Thoracic aorta (tissue), 2 donors: ENCODE measurements at regions not wholly inside any gene's neighbourhood (a gene's known extent, or its start where the extent isn't known, plus 50 kb on each side); places are given as distances from the start of the nearest gene placed in this dataset.

Experiments
- ATAC-seq: fragments of 150-250 bp; one replicate; pipeline ENCODE4 v1.8.0; 2017; ENCODE audit warnings: low read depth; ENCODE audit not compliant: insufficient number of reproducible peaks, low FRiP score
- DNase-seq: peaks from one replicate; pipeline ENCODE4 v3.0.0-alpha.2; 2020; ENCODE audit warnings: low spot score
- H3K27ac ChIP-seq, 2 donors: fragments of 200-600 bp; sonication (generic); 1 replicate in 1 of 2; 2 replicates in 1 of 2; pipeline ENCODE4 v1.5.1; 2016; ENCODE audit warnings: mild to moderate bottlenecking in 2 of 2, moderate library complexity in 2 of 2
- H3K27me3 ChIP-seq: fragments of 200-600 bp; sonication (generic); replicated peaks from 2 replicates; pipeline ENCODE4 v1.6.0; 2016; ENCODE audit warnings: mild to moderate bottlenecking; ENCODE audit not compliant: insufficient read depth
- H3K36me3 ChIP-seq: fragments of 200-600 bp; sonication (generic); one replicate; pipeline ENCODE4 v1.5.1; 2016
- H3K4me1 ChIP-seq, 2 donors: fragments of 200-600 bp; sonication (generic); 1 replicate in 1 of 2; 2 replicates in 1 of 2; pipeline versions ENCODE4 v1.5.1 to v1.6.0; 2016; ENCODE audit warnings: low read depth in 2 of 2, mild to moderate bottlenecking in 1 of 2; ENCODE audit not compliant: control insufficient read depth in 1 of 2
- H3K4me3 ChIP-seq: fragments of 200-600 bp; sonication (generic); 2 replicates; pipeline ENCODE4 v1.5.1; 2016; ENCODE audit warnings: mild to moderate bottlenecking
- H3K9me3 ChIP-seq: fragments of 200-600 bp; sonication (generic); 2 replicates; pipeline ENCODE4 v1.5.1; 2016
- CTCF ChIP-seq: fragments of 200-600 bp; sonication (generic); IDR thresholded peaks from one replicate; pipeline ENCODE4 v1.5.1; 2019; ENCODE audit warnings: antibody characterized with exemption

DNA sequence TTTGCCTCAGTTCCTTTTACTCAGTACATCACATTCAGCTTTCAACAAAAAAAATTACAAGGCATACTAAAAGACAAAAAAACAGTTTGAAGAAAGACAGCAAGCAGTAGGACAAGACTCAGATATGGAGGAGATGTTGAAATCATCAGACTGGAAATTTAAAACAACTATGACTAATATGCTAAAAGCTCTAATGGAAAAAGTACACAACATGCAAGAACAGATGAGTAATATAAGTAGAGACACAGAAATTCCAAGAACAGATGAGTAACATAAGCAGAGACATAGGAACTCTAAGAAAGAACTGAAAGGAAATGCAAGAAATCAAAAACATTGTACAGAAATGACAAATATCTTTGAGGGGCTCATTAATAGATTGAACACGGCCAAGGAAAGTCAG lies 402.6 kb downstream of the NEBL start:
- Histone ChIP-seq H3K9me3 (no peaks in the 10 kb centered on the region), H3K27ac (no peak overlapping the region), H3K27me3 (no peaks in the 10 kb centered on the region), H3K4me3 (no peak overlapping the region), H3K36me3 (no peaks in the 10 kb centered on the region), H3K4me1 (no peaks in the 10 kb centered on the region)
- TF ChIP-seq CTCF: no peak
- ATAC-seq (no peak), DNase-seq (no peak)

DNA sequence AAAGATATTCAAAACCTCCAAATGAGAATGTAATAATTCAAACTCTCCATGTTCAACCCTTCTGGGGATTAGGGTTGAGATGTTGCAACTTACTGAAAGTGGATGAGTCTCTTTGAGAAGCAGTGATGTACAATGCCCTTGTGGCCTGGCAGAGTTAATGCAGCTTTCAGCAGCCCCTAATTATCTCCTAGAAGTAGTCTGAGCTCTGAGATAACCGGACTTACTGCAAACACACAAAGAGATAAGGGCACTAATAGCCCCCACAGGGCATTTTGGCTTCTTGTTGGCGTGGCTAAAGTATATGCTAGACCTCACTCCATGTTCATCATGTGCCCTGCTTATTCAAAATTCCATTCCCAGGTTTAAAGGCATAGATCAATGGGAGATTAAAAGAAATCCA lies 404.7 kb downstream of the NEBL start:
- no peak overlapping the region for H3K27ac ChIP-seq
- H3K36me3 ChIP-seq: no peaks in the 10 kb centered on the region
- H3K9me3 ChIP-seq: no peaks in the 10 kb centered on the region
- no peaks in the 10 kb centered on the region for H3K27me3 ChIP-seq
- H3K4me1 ChIP-seq: no peaks in the 10 kb centered on the region
- DNase-seq: no peak
- no peak overlapping the region for H3K4me3 ChIP-seq
- no peak for ATAC-seq
- TF ChIP-seq CTCF: no peak

- no peaks in the 10 kb centered on the region for H3K4me1 ChIP-seq
- no peak overlapping the region for H3K27ac ChIP-seq
- ATAC-seq: no peak
- no peak overlapping the region for H3K4me3 ChIP-seq
- no peaks in the 10 kb centered on the region for H3K36me3 ChIP-seq
- no peaks in the 10 kb centered on the region for H3K9me3 ChIP-seq
- TF ChIP-seq CTCF: no peak
- no peak for DNase-seq
- H3K27me3 ChIP-seq: no peaks in the 10 kb centered on the region
These were observed 407.1 kb downstream of the NEBL start for GRCh38 chr10:20489961-20490360.

DNA sequence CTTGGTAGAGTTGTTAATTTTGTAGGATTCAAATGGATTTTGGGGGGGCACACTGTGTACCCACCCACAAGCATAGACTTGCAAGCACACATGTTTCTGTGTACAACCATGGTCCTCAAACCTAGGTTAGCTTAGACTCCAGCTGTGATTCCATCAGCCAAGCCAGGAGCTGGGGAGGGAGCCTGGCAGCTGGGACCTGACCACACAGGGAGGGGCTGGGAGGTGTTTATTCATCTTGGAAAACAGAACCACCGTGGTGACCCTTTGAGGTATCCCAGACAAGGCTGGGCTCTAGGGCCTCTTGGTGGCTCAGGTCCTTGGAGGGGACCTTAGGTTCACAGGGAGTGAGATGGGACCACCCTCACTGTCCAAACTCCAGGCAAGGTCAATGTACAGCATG lies 410.3 kb downstream of the NEBL start:
- H3K27ac ChIP-seq: no peak overlapping the region
- no peaks in the 10 kb centered on the region for H3K4me1 ChIP-seq
- H3K27me3 ChIP-seq: no peaks in the 10 kb centered on the region
- DNase-seq (no peak), ATAC-seq (no peak)
- no peak for TF ChIP-seq CTCF
- H3K4me3 ChIP-seq: no peak overlapping the region
- H3K9me3 ChIP-seq: no peaks in the 10 kb centered on the region
- no peaks in the 10 kb centered on the region for H3K36me3 ChIP-seq

DNA sequence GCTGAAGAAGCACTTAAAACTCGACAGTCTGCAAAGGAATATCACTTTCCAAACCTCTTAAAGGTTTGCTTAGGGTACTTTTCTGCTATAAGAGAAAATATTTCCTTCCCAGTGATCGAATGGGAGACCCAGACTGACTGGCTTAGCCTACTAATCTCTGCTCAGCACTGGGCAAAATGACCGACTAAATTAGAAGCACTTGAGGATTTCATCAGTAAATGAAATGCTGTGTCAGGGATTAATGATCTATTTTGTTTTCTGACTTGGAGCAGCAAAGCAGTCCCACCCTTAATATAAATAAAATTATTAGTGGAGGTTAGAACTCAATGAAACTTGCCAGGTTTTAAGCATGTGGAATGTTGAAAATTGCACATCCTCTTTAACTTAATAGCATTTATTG lies 411.6 kb downstream of the NEBL start:
- no peak for TF ChIP-seq CTCF
- H3K9me3 ChIP-seq: no peaks in the 10 kb centered on the region
- no peak for ATAC-seq
- no peaks in the 10 kb centered on the region for H3K36me3 ChIP-seq
- no peak for DNase-seq
- no peaks in the 10 kb centered on the region for H3K27me3 ChIP-seq
- no peak overlapping the region for H3K4me3 ChIP-seq
- no peak overlapping the region for H3K27ac ChIP-seq
- H3K4me1 ChIP-seq: no peaks in the 10 kb centered on the region
